ENCODE measurements at regions not wholly inside any gene's neighbourhood (a gene's known extent, or its start where the extent isn't known, plus 50 kb on each side); places are given as distances from the start of the nearest gene placed in this dataset.

DNA sequence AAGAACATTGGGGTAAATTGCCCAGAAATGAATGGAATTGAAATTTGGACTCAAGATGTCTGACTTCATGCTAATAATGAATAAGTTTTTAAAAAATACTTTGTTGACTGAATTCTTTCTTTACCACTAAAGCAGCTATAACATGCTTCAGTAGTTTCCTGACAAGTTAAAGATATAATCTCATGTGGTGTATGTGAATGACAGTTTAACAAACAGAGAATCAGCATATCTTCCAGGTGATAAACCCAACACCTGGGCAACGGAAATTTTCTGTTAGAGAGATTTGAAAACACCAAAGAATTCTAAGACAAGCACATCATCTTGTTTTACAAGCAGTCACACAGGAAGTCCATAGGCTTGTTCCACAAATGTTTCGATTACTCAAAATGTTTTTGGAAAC is 372.6 kb upstream of the VRK2 start:
- Histone ChIP-seq H3K27ac (no peak overlapping the region), H3K4me3 (no peak overlapping the region), H3K4me1 (no peaks in the 10 kb centered on the region), H3K27me3 (no peaks in the 10 kb centered on the region), H3K9me3 (no peaks in the 10 kb centered on the region), H3K36me3 (no peaks in the 10 kb centered on the region)
- no peak for DNase-seq
- 46 to 48% methylated on average over 2 of the region's 2 CpGs for WGBS, 2 donors
- no peak for TF ChIP-seq EP300 (IDR thresholded peaks at IDR 0.05)
- no peak for TF ChIP-seq POLR2AphosphoS5 (IDR thresholded peaks at IDR 0.05)
- TF ChIP-seq, protein P1, sequence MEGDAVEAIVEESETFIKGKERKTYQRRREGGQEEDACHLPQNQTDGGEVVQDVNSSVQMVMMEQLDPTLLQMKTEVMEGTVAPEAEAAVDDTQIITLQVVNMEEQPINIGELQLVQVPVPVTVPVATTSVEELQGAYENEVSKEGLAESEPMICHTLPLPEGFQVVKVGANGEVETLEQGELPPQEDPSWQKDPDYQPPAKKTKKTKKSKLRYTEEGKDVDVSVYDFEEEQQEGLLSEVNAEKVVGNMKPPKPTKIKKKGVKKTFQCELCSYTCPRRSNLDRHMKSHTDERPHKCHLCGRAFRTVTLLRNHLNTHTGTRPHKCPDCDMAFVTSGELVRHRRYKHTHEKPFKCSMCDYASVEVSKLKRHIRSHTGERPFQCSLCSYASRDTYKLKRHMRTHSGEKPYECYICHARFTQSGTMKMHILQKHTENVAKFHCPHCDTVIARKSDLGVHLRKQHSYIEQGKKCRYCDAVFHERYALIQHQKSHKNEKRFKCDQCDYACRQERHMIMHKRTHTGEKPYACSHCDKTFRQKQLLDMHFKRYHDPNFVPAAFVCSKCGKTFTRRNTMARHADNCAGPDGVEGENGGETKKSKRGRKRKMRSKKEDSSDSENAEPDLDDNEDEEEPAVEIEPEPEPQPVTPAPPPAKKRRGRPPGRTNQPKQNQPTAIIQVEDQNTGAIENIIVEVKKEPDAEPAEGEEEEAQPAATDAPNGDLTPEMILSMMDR (IDR thresholded peaks at IDR 0.05): no peak
- no peak for TF ChIP-seq POLR2A (IDR thresholded peaks at IDR 0.05)
- intact Hi-C loops (cut with DNase I): no loop called here

DNA sequence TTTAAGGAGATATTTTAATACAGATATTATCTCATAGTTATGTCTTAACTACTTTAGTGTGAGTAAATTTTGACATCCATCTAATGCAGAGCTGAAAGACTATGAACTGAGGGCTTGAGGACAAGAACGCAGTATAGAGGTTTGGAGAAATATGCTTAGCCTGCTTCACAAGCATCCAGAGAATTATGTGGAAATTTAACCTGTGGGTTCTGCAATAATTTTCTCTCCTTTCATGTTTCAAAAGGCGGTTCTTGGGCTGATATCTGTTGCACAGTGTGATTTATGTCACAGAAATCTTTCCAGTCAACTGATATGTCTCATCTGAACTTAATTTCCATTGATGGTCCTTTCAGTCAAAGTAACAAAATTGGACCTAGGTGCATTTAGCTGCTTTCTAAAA is 371.9 kb upstream of the VRK2 start:
- 73 to 84% methylated on average over 2 of the region's 2 CpGs for WGBS, 2 donors
- DNase-seq: no peak
- intact Hi-C loops (cut with DNase I): no loop called here
- Histone ChIP-seq H3K36me3 (no peaks in the 10 kb centered on the region), H3K27me3 (no peaks in the 10 kb centered on the region), H3K4me3 (no peak overlapping the region), H3K4me1 (no peaks in the 10 kb centered on the region), H3K9me3 (no peaks in the 10 kb centered on the region), H3K27ac (no peak overlapping the region)
- TF ChIP-seq EP300 (IDR thresholded peaks at IDR 0.05): no peak
- TF ChIP-seq POLR2A (IDR thresholded peaks at IDR 0.05): no peak
- no peak for TF ChIP-seq POLR2AphosphoS5 (IDR thresholded peaks at IDR 0.05)
- TF ChIP-seq, protein P1 (IDR thresholded peaks at IDR 0.05): no peak

DNA sequence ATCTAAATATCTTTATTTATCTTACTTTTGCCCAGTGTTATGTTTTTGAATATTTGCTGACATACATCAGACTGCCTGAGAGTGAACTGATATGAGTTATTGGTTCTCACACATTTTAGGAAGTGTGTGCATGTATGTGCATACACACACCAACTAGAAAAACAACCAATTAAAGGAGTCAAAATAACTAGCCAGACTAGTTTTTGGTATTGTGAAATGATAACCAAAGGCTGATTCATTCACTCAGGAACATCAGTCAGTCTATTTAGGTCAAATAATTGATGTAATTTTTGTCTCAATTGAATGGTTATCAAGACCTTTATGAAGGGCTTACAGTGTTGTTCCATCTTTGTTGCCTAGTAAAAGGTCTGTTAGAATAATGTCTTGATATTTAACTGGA is 369.3 kb upstream of the VRK2 start:
- Histone ChIP-seq H3K4me1 (no peaks in the 10 kb centered on the region), H3K4me3 (no peak overlapping the region), H3K9me3 (no peaks in the 10 kb centered on the region), H3K27ac (no peak overlapping the region), H3K27me3 (no peaks in the 10 kb centered on the region), H3K36me3 (no peaks in the 10 kb centered on the region)
- intact Hi-C loops (cut with DNase I): no loop called here
- DNase-seq: no peak
- TF ChIP-seq, protein P1 (IDR thresholded peaks at IDR 0.05): no peak
- TF ChIP-seq POLR2A (IDR thresholded peaks at IDR 0.05) (no peak), EP300 (IDR thresholded peaks at IDR 0.05) (no peak), POLR2AphosphoS5 (IDR thresholded peaks at IDR 0.05) (no peak)

DNA sequence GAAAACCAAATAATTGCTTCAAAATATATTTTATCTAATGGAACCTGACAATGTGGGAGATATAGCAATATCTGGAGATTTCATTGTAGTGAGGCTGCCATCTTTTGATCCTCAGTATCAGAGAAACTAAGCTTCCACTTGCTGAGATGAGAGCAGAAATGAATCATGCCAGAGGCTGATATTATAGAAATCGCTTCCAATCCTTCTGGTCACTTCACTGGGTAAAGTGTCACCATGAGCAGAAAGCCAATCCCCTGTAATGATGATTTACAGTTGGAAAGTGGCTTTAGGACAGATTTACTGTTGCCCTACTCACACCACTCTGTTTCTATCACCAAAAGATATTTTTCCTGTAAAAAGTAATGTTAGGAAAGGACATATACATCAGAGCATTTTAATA is 365.0 kb upstream of the VRK2 start:
- TF ChIP-seq POLR2AphosphoS5 (IDR thresholded peaks at IDR 0.05) (no peak), POLR2A (IDR thresholded peaks at IDR 0.05) (no peak), EP300 (IDR thresholded peaks at IDR 0.05) (no peak)
- TF ChIP-seq, protein P1 (IDR thresholded peaks at IDR 0.05): no peak
- no peaks in the 10 kb centered on the region for H3K4me1 ChIP-seq
- no peaks in the 10 kb centered on the region for H3K9me3 ChIP-seq
- H3K27me3 ChIP-seq: no peaks in the 10 kb centered on the region
- WGBS, 2 donors: 65 to 78% methylated on average over 1 of the region's 1 CpG
- DNase-seq: no peak
- intact Hi-C loops (cut with DNase I): no loop called here
- no peaks in the 10 kb centered on the region for H3K36me3 ChIP-seq
- H3K4me3 ChIP-seq: no peak overlapping the region
- no peak overlapping the region for H3K27ac ChIP-seq

DNA sequence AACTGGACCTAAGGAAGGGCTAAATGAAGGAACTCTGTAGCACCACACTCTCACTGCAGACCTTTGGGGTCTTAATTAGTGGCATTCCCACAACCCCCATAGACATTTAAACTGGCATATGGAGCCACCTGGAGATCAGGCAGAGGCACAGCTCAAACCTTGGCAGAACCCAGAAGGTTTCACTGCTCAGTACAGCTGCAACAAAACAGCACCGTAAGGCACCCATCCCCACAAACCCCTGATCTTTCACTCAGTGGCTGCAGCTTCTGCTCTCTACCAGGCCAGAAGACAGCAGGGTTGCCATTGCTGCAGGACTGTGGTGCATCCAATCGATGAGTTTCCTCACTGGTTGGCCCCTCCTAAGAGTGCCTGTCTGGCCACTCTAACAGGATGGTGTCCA is 361.6 kb upstream of the VRK2 start:
- TF ChIP-seq, protein P1 (IDR thresholded peaks at IDR 0.05): no peak
- TF ChIP-seq POLR2A (IDR thresholded peaks at IDR 0.05): no peak
- WGBS, 2 donors: 89 to 91% methylated on average over 2 of the region's 2 CpGs
- DNase-seq: no peak
- Histone ChIP-seq H3K36me3 (no peaks in the 10 kb centered on the region), H3K9me3 (no peaks in the 10 kb centered on the region), H3K27me3 (no peaks in the 10 kb centered on the region), H3K4me3 (no peak overlapping the region), H3K4me1 (peaks cover 0 to 2% (median 0%) of the 10 kb centered on the region in 4 donors), H3K27ac (no peak overlapping the region)
- intact Hi-C loops (cut with DNase I): no loop called here
